HT1080 (cell line): ENCODE measurements at regions not wholly inside any gene's neighbourhood (a gene's known extent, or its start where the extent isn't known, plus 50 kb on each side); places are given as distances from the start of the nearest gene placed in this dataset.

ENCODE experiments used
- DNase-seq: peaks from one replicate; pipeline ENCODE4 v3.0.0-alpha.2; 2015; ENCODE audit warnings: low read depth

- DNase-seq = no peak
These were observed 2173.5 kb upstream of the PIK3C3 start for GRCh38 chr18:39781565-39781964.

GRCh38 chr18:39780774-39781173, 2174.3 kb upstream of the PIK3C3 start:
- no peak for DNase-seq

GRCh38 chr18:39779926-39780325, 2175.1 kb upstream of the PIK3C3 start:
- DNase-seq = no peak

- no peak for DNase-seq
These were observed 2178.3 kb upstream of the PIK3C3 start for GRCh38 chr18:39776766-39777165.

- no peak for DNase-seq
These were observed 2180.0 kb upstream of the PIK3C3 start for GRCh38 chr18:39774957-39775598.

- no peak for DNase-seq
These were observed 2181.4 kb upstream of the PIK3C3 start for GRCh38 chr18:39773646-39774045.

- DNase-seq = peak; percentile 11
These were observed 2182.7 kb upstream of the PIK3C3 start for GRCh38 chr18:39772155-39772919.

- DNase-seq = no peak
These were observed 2184.6 kb upstream of the PIK3C3 start for GRCh38 chr18:39770399-39770798.

- no peak for DNase-seq
These were observed 2190.2 kb upstream of the PIK3C3 start for GRCh38 chr18:39764873-39765272.

- DNase-seq = no peak
These were observed 2193.8 kb upstream of the PIK3C3 start for GRCh38 chr18:39761273-39761672.

GRCh38 chr18:39759926-39760325, 2194.3 kb upstream of the CELF4 start:
- no peak for DNase-seq

- DNase-seq = no peak
These were observed 2187.6 kb upstream of the CELF4 start for GRCh38 chr18:39753178-39753577.

GRCh38 chr18:39752351-39752750, 2186.8 kb upstream of the CELF4 start:
- no peak for DNase-seq

- DNase-seq = no peak
These were observed 2186.3 kb upstream of the CELF4 start for GRCh38 chr18:39751921-39752320.

GRCh38 chr18:39751161-39751560, 2185.6 kb upstream of the CELF4 start:
- DNase-seq = no peak

GRCh38 chr18:39749154-39749553, 2183.6 kb upstream of the CELF4 start:
- DNase-seq = no peak

- DNase-seq = no peak
These were observed 2183.1 kb upstream of the CELF4 start for GRCh38 chr18:39748727-39749126.

GRCh38 chr18:39746201-39746600, 2180.6 kb upstream of the CELF4 start:
- no peak for DNase-seq

- no peak for DNase-seq
These were observed 2177.9 kb upstream of the CELF4 start for GRCh38 chr18:39743463-39743862.

GRCh38 chr18:39741755-39742466, 2176.3 kb upstream of the CELF4 start:
- DNase-seq = no peak

GRCh38 chr18:39737869-39738268, 2172.3 kb upstream of the CELF4 start:
- no peak for DNase-seq

GRCh38 chr18:39732918-39733317, 2167.3 kb upstream of the CELF4 start:
- peak; percentile 10 for DNase-seq
